ENCODE measurements at regions not wholly inside any gene's neighbourhood (a gene's known extent, or its start where the extent isn't known, plus 50 kb on each side); places are given as distances from the start of the nearest gene placed in this dataset.
"Not testable (repeated sequence)": the region's sequence is repeated elsewhere in the genome, so short reads cannot be mapped to it uniquely, and the experiment has no call there.

GRCh38 chr20:48215536-48215935 is 430.3 kb upstream of the SULF2 start:
- no peak for DNase-seq

GRCh38 chr20:48214601-48215000 is 429.3 kb upstream of the SULF2 start:
- no peak for DNase-seq

GRCh38 chr20:48213635-48214034 is 428.4 kb upstream of the SULF2 start:
- DNase-seq: not testable (repeated sequence)

- no peak for DNase-seq
Observed at GRCh38 chr20:48212806-48213509, 427.7 kb upstream of the SULF2 start.

GRCh38 chr20:48211847-48212246 is 426.6 kb upstream of the SULF2 start:
- no peak for DNase-seq

- no peak for DNase-seq
Observed at GRCh38 chr20:48211238-48211637, 426.0 kb upstream of the SULF2 start.

GRCh38 chr20:48210111-48211027 is 425.1 kb upstream of the SULF2 start:
- DNase-seq: no peak

- DNase-seq: no peak
Observed at GRCh38 chr20:48209102-48209501, 423.8 kb upstream of the SULF2 start.

- DNase-seq: no peak
Observed at GRCh38 chr20:48208176-48208575, 422.9 kb upstream of the SULF2 start.

GRCh38 chr20:48207505-48207904 is 422.2 kb upstream of the SULF2 start:
- no peak for DNase-seq

- DNase-seq: no peak
Observed at GRCh38 chr20:48205786-48206185, 420.5 kb upstream of the SULF2 start.

- no peak for DNase-seq
Observed at GRCh38 chr20:48205281-48205782, 420.1 kb upstream of the SULF2 start.

- DNase-seq: no peak
Observed at GRCh38 chr20:48204499-48204898, 419.2 kb upstream of the SULF2 start.

GRCh38 chr20:48203252-48203651 is 418.0 kb upstream of the SULF2 start:
- no peak for DNase-seq

- DNase-seq: no peak
Observed at GRCh38 chr20:48202334-48203113, 417.2 kb upstream of the SULF2 start.

GRCh38 chr20:48201885-48202284 is 416.6 kb upstream of the SULF2 start:
- DNase-seq: no peak

GRCh38 chr20:48201188-48201587 is 415.9 kb upstream of the SULF2 start:
- DNase-seq: no peak

GRCh38 chr20:48198929-48199451 is 413.7 kb upstream of the SULF2 start:
- no peak for DNase-seq

- no peak for DNase-seq
Observed at GRCh38 chr20:48197066-48197465, 411.8 kb upstream of the SULF2 start.

GRCh38 chr20:48196486-48196885 is 411.2 kb upstream of the SULF2 start:
- no peak for DNase-seq

GRCh38 chr20:48196001-48196400 is 410.7 kb upstream of the SULF2 start:
- DNase-seq: no peak

- no peak for DNase-seq
Observed at GRCh38 chr20:48195121-48195870, 410.0 kb upstream of the SULF2 start.
